Hepatocyte (in vitro differentiated cells): ENCODE measurements at regions not wholly inside any gene's neighbourhood (a gene's known extent, or its start where the extent isn't known, plus 50 kb on each side); places are given as distances from the start of the nearest gene placed in this dataset.

Experiments used
- EZH2phosphoT487 ChIP-seq: fragments of 200-600 bp; sonication (generic); IDR thresholded peaks from one replicate; pipeline ENCODE4 v1.6.1; 2018; ENCODE audit warnings: antibody characterized with exemption, mild to moderate bottlenecking, low read depth, moderate library complexity; ENCODE audit not compliant: unreplicated experiment, severe bottlenecking
- TF ChIP-seq, protein P1 (sequence below): fragments of 200-600 bp; sonication (generic); IDR thresholded peaks from 2 replicates; pipeline ENCODE4 v1.5.1; 2016; ENCODE audit warnings: antibody characterized with exemption, mild to moderate bottlenecking; ENCODE audit not compliant: poor library complexity

DNA sequence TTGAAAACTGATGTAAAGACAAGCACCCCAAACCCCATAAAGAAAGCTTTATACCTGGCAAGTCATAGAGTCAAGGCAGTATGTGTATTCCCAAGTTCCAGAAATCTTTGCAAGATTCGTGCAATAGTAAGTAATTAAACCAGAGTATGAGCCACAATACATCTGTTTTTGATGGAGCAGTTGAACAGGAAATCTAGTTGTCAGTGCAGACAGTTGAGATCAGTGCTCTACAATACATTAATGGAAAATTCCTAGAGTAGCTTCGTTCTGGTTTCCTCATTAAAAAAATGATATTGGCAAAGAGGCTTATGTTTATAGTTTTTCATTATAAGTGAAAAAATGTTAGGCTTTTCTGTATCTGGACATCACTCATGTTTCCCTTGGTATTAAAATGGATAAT is 575.3 kb downstream of the TRIML1 start:
- TF ChIP-seq, protein P1, sequence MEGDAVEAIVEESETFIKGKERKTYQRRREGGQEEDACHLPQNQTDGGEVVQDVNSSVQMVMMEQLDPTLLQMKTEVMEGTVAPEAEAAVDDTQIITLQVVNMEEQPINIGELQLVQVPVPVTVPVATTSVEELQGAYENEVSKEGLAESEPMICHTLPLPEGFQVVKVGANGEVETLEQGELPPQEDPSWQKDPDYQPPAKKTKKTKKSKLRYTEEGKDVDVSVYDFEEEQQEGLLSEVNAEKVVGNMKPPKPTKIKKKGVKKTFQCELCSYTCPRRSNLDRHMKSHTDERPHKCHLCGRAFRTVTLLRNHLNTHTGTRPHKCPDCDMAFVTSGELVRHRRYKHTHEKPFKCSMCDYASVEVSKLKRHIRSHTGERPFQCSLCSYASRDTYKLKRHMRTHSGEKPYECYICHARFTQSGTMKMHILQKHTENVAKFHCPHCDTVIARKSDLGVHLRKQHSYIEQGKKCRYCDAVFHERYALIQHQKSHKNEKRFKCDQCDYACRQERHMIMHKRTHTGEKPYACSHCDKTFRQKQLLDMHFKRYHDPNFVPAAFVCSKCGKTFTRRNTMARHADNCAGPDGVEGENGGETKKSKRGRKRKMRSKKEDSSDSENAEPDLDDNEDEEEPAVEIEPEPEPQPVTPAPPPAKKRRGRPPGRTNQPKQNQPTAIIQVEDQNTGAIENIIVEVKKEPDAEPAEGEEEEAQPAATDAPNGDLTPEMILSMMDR, result no peak
- no peak for TF ChIP-seq EZH2phosphoT487
